ENCODE measurements at regions not wholly inside any gene's neighbourhood (a gene's known extent, or its start where the extent isn't known, plus 50 kb on each side); places are given as distances from the start of the nearest gene placed in this dataset.

DNA sequence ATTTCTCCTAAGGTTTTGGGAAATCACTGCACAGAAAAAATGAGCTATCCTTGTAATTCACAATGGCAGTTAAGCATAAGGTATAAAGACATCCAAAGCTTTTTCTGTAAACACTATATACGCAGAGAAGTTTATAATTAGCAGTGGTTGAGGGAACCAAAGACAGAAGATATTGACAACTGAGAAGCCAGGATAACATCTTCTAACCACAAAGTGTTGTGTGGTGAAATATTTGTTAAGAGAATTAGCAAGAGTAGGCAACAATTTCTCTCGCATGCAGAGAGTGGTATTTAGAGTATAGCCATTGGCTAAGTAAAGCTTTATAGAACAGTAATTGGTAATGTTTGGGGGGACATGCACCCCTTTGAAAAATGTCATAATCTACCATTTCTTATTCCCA lies 123.7 kb upstream of the USP15 start:
- TF ChIP-seq, protein P1, sequence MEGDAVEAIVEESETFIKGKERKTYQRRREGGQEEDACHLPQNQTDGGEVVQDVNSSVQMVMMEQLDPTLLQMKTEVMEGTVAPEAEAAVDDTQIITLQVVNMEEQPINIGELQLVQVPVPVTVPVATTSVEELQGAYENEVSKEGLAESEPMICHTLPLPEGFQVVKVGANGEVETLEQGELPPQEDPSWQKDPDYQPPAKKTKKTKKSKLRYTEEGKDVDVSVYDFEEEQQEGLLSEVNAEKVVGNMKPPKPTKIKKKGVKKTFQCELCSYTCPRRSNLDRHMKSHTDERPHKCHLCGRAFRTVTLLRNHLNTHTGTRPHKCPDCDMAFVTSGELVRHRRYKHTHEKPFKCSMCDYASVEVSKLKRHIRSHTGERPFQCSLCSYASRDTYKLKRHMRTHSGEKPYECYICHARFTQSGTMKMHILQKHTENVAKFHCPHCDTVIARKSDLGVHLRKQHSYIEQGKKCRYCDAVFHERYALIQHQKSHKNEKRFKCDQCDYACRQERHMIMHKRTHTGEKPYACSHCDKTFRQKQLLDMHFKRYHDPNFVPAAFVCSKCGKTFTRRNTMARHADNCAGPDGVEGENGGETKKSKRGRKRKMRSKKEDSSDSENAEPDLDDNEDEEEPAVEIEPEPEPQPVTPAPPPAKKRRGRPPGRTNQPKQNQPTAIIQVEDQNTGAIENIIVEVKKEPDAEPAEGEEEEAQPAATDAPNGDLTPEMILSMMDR (IDR thresholded peaks at IDR 0.05; ENCODE audit: low read depth, low read length, missing control alignments): no peak
- no peak for DNase-seq (ENCODE audit: extremely low read depth, low read depth)
- no peak overlapping the region for H3K4me3 ChIP-seq (replicated peaks; ENCODE audit: low read depth, low read length)

DNA sequence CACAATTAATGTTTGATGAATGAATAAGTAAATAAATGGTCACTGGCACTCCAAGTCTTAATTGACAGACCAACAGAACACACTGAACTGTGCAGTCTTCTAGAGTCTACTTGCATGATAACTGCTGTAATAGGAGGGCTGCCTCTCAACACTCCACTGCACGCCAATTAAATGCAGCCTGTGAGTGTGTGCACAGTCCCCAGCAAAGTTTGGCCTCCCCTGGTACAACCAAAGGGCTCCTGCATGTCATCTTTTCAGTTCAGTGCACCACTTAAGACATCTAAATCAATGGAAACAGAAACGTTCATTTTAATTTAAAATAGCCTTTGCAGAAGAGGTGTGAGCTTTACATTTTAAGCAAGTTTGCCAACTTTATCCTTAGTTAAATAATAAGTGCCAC lies 121.7 kb upstream of the USP15 start:
- no peak for DNase-seq (ENCODE audit: extremely low read depth, low read depth)
- TF ChIP-seq, protein P1 (IDR thresholded peaks at IDR 0.05; ENCODE audit: low read depth, low read length, missing control alignments): no peak
- no peak overlapping the region for H3K4me3 ChIP-seq (replicated peaks; ENCODE audit: low read depth, low read length)

DNA sequence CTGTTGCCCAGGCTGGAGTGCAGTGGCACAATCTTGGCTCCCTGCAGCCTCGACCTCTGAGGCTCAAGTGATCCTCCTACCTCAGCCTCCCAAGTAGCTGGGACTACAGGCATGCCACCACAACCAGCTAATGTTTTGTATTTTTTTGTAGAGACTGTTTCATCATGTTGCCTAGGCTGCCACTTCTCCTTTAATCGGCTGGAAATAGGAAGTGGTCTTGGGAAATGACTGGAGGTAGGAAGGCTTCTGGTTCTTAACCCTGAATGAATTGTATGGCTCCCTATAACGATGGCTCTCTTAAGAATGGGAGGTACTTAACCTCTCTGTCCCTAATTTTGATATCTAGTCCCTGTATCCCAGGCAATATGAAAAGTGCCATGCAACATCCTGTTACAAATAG lies 113.9 kb upstream of the USP15 start:
- TF ChIP-seq, protein P1 (IDR thresholded peaks at IDR 0.05; ENCODE audit: low read depth, low read length, missing control alignments): no peak
- no peak for DNase-seq (ENCODE audit: extremely low read depth, low read depth)

DNA sequence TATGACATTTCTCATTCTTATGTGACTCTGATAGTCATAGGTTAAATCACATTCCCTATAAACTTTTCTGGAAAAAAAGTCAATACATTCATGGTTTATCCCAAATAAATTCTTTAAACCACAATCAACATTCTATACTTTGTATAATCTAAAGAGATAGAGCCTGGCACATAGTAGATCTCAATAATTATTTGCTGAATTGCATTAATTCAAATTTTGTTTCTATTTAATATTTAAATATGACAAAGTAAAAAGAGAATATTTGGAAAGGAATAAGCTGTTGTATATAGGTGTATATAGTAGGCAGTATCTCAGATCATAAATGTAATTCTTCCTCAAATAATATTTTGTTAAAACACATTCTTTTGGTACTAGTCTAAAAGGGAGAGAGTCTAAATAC lies 102.2 kb upstream of the USP15 start:
- TF ChIP-seq, protein P1 (IDR thresholded peaks at IDR 0.05; ENCODE audit: low read depth, low read length, missing control alignments): no peak
- no peak overlapping the region for H3K4me3 ChIP-seq (replicated peaks; ENCODE audit: low read depth, low read length)
- DNase-seq (ENCODE audit: extremely low read depth, low read depth): no peak

More for the DNA sequence above, 113.9 kb upstream of the USP15 start:
- no peak overlapping the region for H3K4me3 ChIP-seq (replicated peaks; ENCODE audit: low read depth, low read length)

DNA sequence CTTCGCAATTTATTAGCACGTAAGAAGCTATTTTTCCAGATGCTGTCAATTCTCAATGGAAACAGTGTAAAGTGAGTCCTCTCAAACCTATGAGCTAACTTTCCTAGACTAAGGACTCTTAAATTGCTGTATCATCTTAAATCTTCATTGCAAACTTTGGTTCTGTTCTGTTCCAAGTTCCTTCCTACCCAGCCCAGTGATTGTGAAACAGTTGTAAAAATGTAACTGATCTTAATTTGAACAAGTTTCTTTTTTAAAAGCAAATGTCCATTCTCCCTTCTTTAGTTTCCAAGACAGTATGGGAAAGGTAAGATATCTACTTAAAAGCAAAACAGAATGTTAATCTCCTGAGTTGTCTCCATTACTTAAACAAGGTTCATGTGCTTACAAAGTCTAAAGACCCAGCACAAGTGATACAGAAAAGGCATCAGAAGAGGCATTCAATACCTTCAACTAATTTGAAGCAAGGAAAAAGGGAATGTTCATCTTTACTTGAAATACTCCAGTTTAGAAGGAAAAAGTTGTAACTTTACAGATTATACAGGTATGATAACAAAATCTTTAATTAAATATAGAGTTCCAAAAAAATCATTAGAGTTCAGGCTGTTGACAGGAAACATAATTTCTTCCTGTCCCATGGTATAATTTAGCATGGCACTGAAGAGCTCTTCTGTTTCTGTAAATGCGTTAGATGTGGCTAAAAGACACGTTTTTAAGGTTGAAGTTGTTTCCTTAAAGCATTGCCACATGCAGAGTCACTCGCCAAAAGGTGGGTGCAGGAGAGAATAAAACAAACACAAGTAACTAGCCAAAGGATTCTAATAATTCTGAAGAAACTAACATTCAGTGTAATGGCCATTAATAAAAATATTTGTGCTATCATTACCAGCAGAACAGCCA lies 101.5 kb upstream of the USP15 start:
- no peak overlapping the region for H3K4me3 ChIP-seq (replicated peaks; ENCODE audit: low read depth, low read length)
- TF ChIP-seq, protein P1 (IDR thresholded peaks at IDR 0.05; ENCODE audit: low read depth, low read length, missing control alignments): no peak

DNA sequence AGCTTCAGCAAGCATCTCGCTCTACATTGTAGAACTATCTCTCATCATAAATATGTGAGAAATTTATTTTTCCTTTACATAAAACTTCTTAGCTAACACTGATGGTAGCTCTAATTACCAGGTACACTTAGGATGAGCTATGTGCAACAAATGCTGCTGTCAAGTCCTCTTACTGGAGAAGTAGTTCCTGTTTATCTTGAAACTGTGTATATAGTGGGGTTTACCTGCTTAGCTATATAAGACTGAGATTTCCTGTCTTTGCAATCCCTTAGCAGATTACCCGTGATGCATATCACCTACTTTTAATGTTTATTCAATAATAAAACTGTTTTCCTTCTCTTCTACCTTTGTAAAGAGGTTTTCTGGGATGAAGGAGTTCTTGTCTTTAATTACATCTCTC lies 98.0 kb upstream of the USP15 start:
- DNase-seq (ENCODE audit: extremely low read depth, low read depth): no peak
- TF ChIP-seq, protein P1 (IDR thresholded peaks at IDR 0.05; ENCODE audit: low read depth, low read length, missing control alignments): no peak

More for the DNA sequence above, 101.5 kb upstream of the USP15 start:
- no peak for DNase-seq (ENCODE audit: extremely low read depth, low read depth)

More for the DNA sequence above, 98.0 kb upstream of the USP15 start:
- H3K4me3 ChIP-seq (replicated peaks; ENCODE audit: low read depth, low read length): no peak overlapping the region

Measured in HFF-Myc (cell line).